Epidermal melanocyte (primary cell): ENCODE measurements at regions not wholly inside any gene's neighbourhood (a gene's known extent, or its start where the extent isn't known, plus 50 kb on each side); places are given as distances from the start of the nearest gene placed in this dataset.

ENCODE experiments used
- DNase-seq: peaks from one replicate; pipeline ENCODE4 v3.0.0; 2011; ENCODE audit warnings: low spot score; ENCODE audit not compliant: insufficient read length

DNA sequence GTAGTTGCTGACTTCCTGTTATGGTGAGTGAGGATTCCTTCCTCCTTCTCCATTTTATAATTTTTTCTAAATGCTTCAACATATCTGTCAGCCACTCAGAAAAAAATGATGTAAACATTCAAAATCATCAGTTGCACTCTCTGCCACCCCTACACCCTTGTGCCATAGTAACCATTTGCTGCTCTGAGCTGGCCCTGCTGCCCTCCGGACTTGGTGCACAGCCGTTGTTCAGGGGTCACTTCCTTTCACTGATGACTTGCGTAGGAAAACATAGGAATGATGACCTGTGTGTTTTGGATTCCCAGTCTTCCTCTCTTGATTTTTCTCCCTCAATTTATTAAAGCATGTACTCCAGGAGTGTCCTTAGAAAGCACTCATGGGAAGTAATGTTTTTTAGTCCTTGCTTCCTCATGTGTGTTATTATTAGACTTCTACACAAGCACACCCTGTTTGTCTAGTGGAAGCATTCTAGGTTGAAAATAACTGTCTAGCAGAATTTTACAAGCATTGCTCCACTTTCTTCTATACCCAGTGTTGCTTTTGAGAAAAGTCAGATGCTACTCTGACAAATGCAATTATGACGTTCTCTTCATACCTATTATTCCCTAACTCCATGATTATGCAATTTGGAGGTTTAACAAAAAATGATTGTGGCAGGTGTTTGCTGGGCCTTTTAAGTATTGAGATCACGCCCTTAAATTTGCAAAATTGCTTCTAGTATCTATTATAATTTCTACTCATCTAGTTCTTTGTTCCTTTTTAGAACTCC, 62.6 kb upstream of the MTPN start:
- DNase-seq: no peak

DNA sequence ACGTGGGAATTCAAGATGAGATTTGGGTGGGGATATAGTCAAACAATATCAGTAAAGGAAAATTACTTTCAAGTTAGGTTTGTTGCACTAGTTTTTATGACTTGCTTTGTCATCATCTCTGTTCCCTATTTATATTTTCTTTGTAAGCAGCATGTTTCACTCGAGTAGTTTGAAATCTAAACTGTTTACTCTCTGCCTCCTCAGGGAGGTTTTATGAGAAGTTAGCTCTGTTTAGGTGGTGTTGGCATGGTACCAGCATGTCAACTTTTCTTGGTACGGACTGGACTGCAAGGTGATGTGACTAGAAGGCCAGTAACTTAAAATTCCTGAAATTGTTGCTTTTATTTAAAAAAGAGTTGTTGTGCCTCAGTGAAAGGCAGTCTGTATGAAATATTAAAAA, 59.2 kb upstream of the MTPN start:
- DNase-seq: no peak

DNA sequence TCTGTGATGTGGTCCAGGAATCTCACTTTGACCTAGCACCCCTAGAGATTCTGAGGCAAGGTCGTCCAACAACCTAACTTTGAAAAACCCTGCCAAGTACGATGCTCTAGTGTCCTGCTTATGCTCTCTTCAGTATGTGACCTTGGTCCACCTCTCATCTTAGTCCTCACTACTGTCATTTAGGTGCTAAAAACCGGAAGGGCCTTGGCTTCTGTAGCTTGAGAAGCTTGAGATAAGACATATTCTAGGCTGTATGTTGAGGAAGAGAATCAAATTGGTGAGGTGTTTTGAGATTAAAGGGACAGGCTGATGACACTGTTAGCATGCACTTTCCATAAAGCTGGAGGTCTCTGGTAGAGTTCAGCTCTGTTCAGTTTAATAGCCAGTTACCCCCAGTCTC, 57.0 kb upstream of the MTPN start:
- no peak for DNase-seq

DNA sequence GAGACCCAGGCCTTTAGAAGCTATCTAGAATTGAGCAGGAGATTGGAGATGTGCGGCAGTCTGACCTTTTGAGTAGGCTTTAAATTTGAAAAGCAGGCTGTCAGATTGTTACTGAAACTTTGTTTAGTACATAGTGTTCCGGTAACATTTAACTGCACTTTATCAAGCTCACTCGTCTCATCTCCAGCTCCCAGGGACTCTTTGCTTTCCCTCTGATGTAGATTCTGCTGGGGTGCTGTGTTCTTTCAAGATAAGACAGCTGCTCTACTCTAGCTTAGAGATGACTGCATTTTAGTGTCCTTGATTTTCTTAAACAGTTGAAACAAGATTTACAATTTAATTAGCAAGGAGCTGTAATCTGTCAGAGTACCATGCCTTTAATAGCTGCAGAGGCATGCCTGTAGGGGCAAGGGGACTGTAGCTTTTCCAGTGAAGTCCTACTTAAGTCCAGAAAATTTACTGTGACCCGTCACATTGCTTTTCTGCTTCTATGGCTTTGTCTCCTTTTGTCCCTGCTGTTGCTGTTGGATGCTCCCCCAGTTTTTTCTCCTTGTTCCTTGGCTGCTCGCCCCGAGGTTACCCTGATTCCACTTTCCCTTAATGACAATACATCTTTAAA, 56.4 kb upstream of the MTPN start:
- DNase-seq: no peak

DNA sequence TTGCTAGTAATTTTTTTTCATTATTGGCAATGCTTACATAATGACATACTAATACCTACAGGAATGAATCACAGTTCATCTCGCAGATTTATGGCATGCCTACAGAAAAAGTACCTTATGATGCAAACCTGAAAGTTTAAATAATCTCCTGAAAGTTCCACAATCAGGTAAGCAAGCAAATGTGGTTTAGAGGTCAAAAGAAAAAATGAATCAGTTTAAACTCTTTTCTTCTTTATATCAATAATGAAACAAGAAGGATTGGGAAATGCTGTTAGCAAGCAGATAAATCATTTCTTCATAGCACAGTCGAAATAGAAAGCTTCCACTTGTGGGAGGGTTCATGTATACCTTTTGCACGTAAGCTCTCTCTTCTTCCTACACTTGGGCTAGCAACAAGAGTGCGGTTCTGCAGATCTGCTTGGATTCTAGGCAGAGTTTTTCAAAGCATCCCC, 53.7 kb upstream of the MTPN start:
- no peak for DNase-seq

DNA sequence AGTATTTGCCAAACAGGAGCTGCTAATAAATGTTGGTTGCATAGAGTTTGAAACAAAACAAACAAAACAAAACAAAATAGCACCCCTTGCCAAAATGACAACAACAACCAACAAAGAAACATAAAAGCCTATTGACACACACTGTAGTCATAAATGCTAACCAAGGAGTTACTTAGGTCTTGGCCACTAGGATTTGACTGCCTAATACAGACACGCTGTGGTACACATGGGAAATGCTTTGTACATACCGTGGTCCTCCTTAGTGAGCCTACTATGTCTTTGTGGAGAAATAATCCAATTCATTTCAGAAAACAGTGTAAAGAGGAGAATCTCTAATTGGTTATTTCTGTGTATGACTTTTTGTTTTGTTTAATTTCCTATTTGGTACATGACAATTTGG, 53.2 kb upstream of the MTPN start:
- no peak for DNase-seq

DNA sequence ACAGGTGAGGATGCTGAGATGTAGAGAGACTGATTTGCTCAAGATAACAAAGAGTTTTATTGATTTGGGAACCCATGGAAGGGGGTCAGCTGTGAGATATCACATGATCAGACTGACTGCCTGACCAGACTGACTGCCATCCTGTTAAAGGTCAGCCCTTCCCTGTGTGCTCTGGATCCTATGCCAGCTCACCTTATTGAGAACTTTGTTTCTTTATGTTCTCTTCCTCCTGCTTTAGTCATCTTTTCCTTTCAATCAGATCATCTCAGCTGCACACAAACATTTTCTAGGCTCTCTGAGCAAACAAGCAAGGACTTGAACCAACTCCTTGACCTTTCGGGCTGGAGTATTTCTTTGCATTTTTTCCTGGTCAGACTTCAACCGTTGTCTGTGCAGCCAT, 50.0 kb upstream of the MTPN start:
- DNase-seq: no peak
